NCI-H146 treated with DMSO at 0.1 percent for 48 hours (cell line): ENCODE measurements at regions not wholly inside any gene's neighbourhood (a gene's known extent, or its start where the extent isn't known, plus 50 kb on each side); places are given as distances from the start of the nearest gene placed in this dataset.
"Not testable (repeated sequence)": the region's sequence is repeated elsewhere in the genome, so short reads cannot be mapped to it uniquely, and the experiment has no call there.

Experiments used
- DNase-seq: peaks from one replicate; lab custom pipeline; 2025; ENCODE audit not compliant: unreplicated experiment; lab: John Stamatoyannopoulos, UW

DNA sequence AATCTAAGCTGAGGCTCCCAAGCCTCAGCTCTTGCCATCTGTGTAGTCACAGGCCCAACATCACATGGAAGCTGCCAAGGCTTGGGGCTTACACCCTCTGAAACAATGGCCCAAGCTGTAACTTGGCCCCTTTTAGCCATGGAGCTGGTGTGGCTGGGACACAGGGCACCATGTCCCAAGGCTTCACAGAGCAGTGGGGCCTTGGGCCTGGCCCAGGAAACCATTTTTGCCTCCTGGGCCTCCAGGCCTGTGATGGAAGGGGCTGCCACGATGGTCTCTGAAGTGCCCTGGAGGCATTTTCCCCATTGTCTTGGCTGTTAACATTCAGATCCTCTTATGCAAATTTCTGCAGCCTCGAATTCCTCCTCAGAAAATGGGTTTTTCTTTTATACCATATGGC lies 952.3 kb upstream of the GOT2 start:
- no peak for DNase-seq

GRCh38 chr16:59684911-59685310 lies 950.8 kb upstream of the GOT2 start:
- DNase-seq, result no peak

- no peak for DNase-seq
These were observed 949.6 kb upstream of the GOT2 start for GRCh38 chr16:59683709-59684108.

GRCh38 chr16:59665618-59666220 lies 931.6 kb upstream of the GOT2 start:
- no peak for DNase-seq

- DNase-seq, result no peak
These were observed 924.5 kb upstream of the GOT2 start for GRCh38 chr16:59658572-59658971.

GRCh38 chr16:59655031-59655430 lies 920.9 kb upstream of the GOT2 start:
- no peak for DNase-seq

GRCh38 chr16:59654455-59654854 lies 920.3 kb upstream of the GOT2 start:
- no peak for DNase-seq

DNA sequence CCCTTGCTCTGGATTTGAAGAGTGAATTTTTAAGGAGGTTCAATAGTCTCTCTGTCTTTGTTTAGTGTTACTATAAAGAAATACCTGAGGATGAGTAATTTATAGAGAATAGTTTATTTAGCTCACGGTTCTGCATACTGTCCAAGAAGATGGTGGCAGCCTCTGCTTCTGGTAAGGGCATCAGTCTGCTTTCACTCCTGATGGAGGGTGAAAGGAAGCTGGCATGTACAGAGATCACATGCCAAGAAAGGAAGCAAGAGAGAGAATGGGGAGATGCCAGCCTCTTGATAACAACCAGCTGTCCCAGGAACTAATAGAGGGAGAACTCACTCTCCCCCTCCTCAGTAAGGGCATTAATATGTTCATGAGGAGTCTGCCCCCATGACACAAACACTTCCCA lies 917.5 kb upstream of the GOT2 start:
- no peak for DNase-seq

DNA sequence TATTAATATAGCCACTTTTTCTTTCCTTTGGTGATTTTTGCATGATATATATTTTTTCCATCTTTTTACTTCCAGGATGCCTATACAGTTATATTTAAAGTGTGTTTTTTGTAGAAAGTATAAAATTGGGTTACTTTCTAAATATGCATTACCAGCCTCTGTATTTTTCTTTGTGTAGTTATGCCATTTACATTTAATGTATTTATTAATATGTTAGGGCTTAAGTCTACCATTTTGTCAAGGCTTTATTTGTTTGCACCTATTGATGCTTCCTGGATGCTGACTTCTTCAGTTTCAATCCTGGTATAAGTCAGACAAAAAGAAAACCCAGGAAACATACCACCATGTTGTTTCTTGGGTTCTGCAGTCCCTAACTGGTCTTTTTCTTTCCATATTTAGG lies 911.1 kb upstream of the GOT2 start:
- DNase-seq, result no peak

GRCh38 chr16:59635674-59636073 lies 901.6 kb upstream of the GOT2 start:
- no peak for DNase-seq

DNA sequence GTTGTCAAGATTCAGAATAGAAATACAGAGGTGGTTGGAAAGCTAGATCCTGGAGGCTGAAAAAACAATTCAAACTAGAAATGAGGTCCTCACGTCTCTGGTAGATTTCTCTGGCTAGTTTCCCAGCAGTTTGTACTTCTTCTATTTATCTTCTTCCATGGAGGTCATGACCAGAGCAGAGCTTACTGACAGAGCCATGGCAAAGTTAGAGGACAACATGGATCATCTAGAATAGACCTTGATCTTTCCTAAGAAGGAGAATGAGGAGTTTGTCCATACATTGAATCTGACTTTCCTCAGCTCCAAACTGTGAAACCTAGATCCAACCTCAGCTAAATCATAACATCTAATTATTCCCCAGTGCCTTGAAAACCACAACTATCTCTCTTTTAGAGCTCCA lies 900.8 kb upstream of the GOT2 start:
- no peak for DNase-seq

GRCh38 chr16:59634004-59634579 lies 900.0 kb upstream of the GOT2 start:
- DNase-seq, result no peak

DNA sequence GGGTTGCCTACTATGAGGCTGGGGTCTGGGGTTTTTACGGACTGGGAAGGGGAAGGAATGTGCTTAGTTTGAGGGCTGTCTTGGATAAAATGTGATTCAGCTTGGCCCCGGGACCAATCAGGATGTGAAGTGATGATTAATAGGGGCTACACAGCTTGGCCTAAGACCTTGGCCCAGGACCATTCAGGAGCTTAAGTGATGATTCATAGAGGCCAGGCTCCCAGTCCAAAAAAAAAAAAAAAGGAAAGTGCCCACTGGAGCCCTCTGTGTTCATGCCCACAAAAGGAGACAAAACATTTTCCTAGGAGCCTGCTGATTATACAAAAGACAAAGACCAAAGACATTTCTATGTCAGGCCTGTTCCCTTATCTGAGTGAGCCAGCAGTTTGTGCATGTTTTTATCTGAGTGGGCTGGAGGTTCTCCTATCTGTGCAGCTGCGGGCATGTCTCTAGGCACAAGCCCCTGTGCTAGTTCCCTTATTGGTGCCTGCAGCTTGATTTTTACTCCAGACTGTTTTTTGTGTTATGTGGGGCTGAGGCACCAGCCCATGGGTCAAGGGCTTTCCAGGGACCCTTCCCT lies 898.2 kb upstream of the GOT2 start:
- no peak for DNase-seq

- not testable (repeated sequence) for DNase-seq
These were observed 890.3 kb upstream of the GOT2 start for GRCh38 chr16:59624381-59624780.

DNA sequence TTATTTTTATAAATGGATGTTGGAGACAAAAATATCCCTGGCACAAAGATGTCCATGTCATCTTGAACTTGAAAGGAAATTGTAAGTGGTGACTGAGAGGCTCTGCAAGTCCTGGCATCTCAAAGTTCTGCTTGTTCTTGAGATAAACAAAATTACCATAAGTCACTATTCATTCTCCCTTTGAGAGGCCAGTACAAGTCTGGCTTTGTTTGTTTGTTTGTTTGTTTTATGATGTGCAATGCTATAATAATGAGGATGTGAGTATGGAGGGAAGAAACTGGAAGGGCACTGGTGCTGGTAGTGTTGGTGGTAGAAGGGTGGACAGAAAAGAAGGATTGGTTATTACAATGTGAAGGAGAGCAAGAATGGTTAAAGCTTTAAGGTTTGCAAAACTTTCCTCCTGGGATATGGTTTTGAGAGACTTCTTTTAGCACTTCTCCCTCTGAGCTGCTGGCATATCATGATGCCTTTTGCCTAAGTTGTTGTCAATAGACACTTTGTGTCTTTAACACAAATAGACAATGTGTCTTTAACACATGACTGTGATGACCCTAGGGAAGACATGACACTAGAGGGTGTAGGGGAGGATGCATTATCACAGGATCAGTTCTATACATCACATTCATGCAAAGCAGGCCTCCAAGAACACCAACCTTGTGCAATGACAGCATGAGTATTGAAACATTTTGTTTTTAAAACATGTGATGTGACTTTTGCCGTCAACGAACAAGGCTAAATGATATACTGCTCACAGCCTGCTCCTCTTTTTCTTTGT lies 880.5 kb upstream of the GOT2 start:
- no peak for DNase-seq

DNA sequence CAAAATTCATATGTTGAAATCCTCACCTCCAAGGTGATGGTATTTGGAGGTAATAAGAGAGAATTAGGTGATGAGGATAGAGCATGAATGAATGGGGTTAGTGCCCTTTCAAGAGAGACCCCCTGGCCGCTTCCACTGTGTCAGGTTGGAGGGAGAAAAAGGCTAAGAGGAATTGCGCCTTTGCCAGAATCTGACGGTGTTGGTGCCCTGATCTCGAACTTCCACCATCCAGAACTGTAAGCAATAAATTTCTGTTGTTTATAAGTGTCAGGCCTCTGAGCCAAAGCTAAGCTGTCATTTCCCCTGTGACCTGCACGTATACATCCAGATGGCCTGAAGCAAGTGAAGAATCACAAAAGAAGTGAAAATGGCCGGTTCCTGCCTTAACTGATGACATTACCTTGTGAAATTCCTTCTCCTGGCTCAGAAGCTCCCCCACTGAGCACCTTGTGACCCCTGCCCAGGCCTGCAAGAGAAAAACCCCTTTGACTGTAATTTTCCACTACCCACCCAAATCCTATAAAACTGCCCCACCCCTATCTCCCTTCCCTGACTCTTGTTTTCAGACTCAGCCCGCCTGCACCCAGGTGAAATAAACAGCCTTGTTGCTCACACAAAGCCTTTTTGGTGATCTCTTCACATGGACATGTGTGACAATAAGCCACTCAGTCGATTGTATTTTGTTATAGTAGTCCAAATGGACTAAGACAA lies 878.9 kb upstream of the GOT2 start:
- not testable (repeated sequence) for DNase-seq

DNA sequence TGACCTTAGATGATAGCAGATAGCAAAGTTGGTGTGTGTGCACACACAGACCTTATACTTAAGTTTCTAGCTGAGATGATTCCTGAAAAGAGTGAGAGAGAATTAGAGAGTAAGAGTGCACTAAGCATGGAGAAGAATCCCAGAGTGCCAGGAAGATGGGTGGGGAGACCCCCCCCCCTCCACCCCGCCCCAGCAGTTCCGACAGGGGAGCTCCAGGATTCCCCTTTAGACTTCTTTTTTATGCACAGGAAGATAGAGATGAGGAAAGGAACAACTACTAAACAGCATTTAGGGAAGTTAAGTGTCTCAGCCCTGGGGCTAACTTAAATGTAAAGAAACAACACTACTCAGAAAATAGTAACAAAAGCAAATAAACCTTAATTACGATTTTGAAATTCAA lies 878.0 kb upstream of the GOT2 start:
- DNase-seq, result no peak

DNA sequence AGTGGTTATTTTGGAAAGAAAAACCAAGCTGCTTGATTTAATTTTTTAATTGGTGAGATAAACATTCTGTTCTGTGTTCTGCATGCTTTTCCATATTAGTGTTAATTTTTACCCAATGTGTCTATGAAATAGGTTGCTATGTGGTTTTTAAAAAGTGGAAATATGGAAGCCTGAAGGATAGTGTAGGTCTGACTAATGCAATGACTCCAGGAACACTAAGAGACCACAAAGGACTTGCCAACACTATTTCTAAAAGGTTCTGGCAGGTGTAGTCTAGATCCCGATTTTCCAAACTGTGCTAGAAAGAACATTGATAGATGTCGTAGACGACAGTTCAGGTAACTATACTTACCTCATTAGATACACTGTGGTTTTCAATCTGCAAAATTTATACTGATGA lies 877.4 kb upstream of the GOT2 start:
- no peak for DNase-seq

GRCh38 chr16:59605706-59606105 lies 871.6 kb upstream of the GOT2 start:
- no peak for DNase-seq

GRCh38 chr16:59604354-59604753 lies 870.2 kb upstream of the GOT2 start:
- no peak for DNase-seq

- DNase-seq, result no peak
These were observed 867.3 kb upstream of the GOT2 start for GRCh38 chr16:59601452-59601851.

DNA sequence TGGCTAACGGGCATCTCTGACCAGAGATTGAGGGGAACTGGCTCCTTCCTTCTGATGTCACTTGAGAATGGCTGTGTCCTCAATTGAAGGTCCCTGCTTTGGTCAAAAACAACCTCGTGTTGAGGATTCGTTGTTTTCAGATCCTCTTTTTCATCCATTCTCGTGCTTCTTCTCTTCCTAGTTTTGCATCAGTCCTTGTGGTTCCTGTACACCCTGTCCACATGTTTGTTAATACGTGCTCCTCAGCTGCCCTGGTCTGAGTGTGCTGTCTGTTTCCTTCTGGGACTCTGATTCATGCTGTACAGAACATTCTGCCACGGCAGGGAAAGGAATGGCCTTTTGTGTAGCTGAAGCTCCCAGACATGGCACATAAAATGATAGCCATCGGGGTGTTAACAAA lies 863.2 kb upstream of the GOT2 start:
- no peak for DNase-seq
